Left cardiac atrium (tissue), 4 donors: ENCODE measurements at regions not wholly inside any gene's neighbourhood (a gene's known extent, or its start where the extent isn't known, plus 50 kb on each side); places are given as distances from the start of the nearest gene placed in this dataset.

Source experiments
- ATAC-seq, 2 donors: fragments of 200-7000 bp; cut with Tn5 transposase; one replicate each; pipeline ENCODE4 v1.9.1; 2020; ENCODE audit warnings: mild to moderate bottlenecking in 2 of 2, moderate library complexity in 2 of 2
- DNase-seq: peaks from one replicate; pipeline ENCODE4 v3.0.0-alpha.2; 2020
- intact Hi-C, 2 donors: fragments of 100-400 bp; cut with DNase I; formaldehyde crosslinking; loops; one replicate each; pipeline versions ENCODE4 v1.14.1 to v1.15.1; 2022 to 2023
- donor health status: DM: no; HTN: yes; CAD: no.
- donor health status: DM: no; HTN: yes; CAD: no; lungs with severe emphysema.
- donor health status: DM: yes; HTN: yes; CAD: no.
- donor health status: Dilated cardiomyopathy.

DNA sequence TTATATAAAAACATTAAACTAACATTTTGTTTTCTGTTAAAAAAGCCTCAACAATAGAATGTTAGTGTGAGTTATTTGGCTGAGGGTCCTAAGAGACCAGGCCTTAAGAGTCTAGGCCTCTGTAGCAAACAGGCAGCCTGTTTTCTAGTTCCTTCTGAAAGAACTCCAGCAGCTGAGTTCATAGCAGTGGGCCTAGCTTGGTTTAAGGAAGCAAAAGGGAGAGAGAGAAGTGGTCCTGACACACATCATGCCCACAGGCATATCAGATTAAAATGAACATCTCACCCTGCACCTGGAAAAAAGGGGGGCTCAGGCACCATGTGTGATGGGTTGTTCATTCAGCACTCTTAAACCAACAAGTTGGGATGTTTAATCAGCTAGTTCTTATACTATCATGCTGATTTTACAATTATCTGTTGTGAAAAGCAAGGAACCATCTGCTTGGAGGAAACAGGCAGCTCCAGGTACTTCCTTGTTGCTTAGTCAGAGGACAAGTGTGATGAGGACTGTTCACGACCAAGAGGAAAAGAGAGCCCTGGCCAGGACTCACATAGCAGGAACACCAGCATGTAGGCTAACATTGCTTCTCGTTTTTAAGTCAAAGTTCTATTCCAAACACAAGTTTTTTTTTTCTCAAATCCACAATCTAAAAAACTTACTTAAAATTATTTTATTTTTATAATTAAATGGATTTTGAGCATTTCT is 81.3 kb upstream of the FRY start:
- intact Hi-C loops: no loop called here
- DNase-seq (no peak), ATAC-seq (no peak)

DNA sequence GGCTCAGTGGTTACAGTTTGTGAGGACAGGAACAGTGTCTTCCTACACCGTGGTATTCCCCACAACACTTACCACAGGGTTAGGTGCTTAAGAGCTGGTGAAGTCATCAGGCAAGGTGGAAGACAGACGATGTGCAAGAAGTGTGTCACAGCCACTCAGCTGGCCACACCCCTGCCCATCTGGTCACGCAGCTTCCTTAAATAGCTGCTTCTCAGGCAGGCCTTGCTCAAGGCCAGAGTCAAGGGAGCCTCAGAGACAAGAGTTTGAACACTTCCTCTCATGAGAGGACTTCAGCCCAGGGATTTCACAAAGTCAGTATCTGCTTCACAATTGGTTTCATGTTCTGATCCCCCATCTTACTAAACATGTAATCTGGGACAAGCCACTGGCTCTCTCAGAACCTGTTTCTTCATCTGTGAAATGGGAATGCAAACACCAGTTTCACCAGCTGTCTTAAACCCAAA is 80.3 kb upstream of the FRY start:
- ATAC-seq (peak; percentile 58 to 90), DNase-seq (peak; percentile 69)
- intact Hi-C loops: no loop called here

DNA sequence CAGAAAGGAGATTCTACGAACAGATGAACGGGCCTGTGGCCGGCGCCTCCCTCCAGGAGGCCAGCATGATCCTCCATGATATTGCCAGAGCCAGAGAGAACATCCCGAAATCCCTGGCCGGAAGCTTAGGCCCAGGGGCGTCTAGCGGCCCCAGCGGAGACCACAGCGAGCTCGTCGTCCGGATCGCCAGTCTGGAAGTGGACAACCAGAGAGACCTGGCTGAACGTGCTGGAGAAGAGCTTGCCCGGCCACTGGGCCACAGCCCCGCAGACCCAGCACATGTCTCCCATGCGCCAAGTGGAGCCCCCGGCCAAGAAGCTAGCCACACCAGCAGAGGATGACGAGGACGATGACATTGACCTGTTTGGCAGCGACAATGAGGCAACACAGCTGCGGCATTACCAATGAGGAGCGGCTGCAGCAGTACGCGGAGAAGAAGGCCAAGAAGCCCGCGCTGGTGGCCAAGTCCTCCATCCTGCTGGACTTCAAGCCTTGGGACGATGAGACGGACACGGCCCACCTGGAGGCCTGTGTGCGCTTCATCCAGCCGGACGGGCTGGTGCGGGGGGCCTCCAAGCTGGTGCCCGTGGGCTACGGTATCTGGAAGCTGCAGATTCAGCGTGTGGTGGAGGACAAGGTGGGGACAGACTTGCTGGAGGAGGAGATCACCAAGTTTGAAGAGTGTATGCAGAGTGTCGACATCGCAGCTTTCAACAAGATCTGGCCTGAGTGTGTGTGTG is 78.8 kb upstream of the FRY start:
- no peak for DNase-seq
- intact Hi-C loops: no loop called here
- ATAC-seq: peak in 1 of 2 donors; percentile 45

DNA sequence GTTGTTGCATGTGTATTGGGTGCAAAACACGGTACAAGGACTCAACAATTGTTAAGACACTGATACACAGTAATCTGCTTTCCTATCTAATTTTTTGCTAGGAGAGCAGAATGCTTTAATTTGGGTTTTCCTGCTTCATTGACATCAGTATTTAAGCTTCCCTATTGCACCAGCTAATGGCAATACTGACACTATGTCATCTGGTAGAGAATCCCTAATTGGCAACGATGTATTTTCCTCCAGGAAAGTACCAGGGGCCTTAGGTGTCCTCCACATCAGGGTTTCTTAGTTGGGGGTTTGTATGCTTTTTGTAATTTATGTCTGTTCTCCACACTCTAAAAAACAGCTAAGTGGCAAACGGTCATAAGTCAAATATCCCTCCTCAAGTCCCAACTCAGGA is 76.5 kb upstream of the FRY start:
- DNase-seq (no peak), ATAC-seq (no peak)
- intact Hi-C loops: no loop called here

DNA sequence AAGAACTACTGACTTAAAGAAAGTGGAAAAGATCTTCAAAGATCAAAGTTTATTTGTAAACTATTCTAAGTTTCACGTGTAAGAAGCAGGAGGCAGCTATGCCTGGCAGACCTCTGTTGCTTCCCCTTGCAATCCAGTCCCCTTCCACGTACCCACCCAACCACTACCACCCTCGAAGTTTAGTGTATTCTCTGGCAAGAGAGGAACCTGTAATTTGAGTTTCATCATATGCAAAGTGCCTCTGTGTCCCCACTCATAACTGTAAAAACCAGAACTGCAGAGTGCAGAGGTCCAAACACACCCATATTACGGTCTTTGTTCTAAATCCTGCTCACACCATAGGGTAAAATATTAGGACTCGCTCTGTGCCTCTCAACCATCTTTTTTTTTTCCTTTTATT is 75.8 kb upstream of the FRY start:
- no peak for ATAC-seq
- DNase-seq: no peak

DNA sequence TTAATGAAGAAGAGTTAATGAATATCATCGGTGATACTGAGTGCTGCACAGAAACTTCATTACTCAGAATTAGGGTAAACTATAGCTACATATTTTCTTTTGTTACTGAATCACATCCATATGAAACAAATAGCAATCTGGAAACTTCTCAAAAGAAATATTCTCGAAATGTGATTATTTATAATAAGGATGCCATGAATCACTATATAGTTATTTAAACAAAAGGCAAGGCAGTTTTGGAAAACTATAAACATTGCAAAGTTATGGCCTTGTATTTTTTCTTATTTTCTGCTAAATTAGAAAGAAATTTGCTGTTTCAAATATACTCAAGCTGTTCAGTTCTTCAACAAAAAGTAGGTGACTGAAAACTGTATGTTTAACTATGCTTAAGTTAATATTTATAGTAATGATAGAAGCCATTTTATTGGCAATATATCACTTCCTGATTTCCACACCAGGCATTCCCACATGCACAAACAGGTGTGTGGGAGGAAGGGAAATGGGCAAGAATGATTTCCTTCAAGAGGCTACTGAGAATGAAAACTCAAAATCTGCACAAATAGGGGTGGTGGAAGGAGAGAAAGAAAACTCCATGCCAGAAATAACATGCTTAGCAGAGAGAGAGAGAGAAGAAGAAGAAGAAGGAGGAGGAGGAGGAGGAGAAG is 74.5 kb upstream of the FRY start:
- ATAC-seq (no peak), DNase-seq (no peak)
- intact Hi-C loops: no loop called here

More for the DNA sequence above, 75.8 kb upstream of the FRY start:
- intact Hi-C loops: no loop called here

GRCh38 chr13:31957772-31958171 is 73.8 kb upstream of the FRY start:
- ATAC-seq (no peak), DNase-seq (no peak)
- intact Hi-C loops: no loop called here

DNA sequence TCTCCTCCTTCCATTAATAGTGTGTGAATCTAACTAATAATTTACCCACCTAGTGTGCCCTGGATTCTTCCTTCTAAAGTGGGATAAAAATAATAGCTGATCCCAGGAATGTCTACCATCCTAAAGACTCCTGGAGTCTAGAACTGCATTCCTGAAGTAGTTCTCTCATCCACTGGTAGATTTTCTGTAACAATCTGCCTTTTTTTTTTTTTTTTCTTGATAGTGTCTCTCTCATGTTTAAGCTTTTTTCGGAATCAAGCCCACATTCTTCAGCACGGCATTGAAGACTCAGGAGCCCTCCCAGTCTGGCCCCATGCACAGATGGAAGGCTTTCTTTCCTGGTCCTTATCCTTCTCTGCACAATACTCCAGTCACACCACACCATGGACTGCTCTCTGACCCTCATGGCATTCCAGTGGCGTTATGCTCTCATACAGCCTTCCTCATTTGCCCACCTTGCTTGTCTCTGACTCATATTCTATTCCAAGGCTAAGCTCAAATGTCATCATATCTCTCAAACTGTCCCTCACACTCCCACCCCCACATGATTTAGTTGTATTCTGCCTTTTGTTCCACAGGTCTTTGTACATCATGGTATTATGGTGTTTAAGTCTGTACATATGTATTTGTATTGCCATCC is 68.7 kb upstream of the FRY start:
- DNase-seq (no peak), ATAC-seq (peak in 1 of 2 donors; percentile 82)
- intact Hi-C loops: no loop called here

GRCh38 chr13:31963631-31964030 is 67.9 kb upstream of the FRY start:
- ATAC-seq: no peak
- intact Hi-C loops: no loop called here
- DNase-seq: no peak

- ATAC-seq: no peak
- intact Hi-C loops: no loop called here
- DNase-seq: no peak
Observed at GRCh38 chr13:31964168-31964567, 67.4 kb upstream of the FRY start.

- ATAC-seq (peak; percentile 34 to 52), DNase-seq (no peak)
- intact Hi-C loops: no loop called here
Observed at GRCh38 chr13:31965361-31966066, 66.1 kb upstream of the FRY start.

- no peak for DNase-seq
- intact Hi-C loops: no loop called here
- no peak for ATAC-seq
Observed at GRCh38 chr13:31967155-31967554, 64.4 kb upstream of the FRY start.

DNA sequence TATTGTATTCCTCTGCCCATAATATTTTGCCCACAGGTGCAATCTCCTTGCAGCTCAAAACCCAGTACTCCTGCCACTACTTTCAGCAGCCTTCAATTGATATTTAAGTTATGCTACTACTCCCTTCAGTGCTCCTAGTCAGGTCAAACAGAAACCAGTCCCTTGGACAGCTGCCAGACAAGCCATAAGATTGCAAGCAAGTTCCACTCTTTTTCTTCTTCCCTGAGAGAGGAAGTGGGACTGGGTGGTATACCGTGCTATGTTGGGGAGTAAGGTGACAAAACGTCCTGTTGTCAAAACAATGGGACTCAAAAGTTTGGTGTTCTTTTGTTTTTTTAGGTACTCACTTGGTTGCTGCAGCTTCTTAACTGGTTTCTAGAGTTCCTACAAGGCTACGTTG is 63.1 kb upstream of the FRY start:
- ATAC-seq (no peak), DNase-seq (peak; percentile 43)
- intact Hi-C loops: no loop called here

DNA sequence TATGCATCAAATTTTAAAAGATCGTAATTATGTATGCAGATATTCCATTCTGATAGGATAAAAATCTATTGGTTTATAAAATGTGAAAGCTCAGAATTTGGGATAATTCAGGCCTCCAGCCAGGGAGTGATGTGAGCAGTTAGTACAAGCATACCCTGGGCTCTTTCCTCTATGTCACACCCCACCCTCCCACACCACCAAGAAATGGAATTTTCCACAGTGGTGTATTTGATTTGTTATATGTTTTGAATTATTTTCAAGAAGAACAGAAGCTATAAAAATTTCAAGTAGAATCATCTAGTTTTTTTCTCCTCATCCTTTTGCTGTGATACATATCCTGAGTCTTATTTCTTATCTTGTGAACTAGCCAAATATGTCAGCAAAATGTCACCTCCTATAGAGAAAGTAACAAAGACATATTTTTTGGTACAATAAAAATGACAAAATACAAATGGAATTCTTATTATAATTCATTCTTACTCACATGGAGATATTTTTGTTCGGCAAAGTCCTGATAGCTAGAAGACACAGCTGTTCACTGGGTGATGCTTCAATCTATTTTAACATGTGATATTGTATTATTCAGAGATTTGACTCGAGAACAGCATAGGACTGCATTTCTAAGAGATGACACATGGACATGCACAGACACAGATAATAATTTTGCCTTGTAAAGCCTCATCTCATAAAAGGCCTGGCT is 61.2 kb upstream of the FRY start:
- ATAC-seq: peak in 1 of 2 donors; percentile 55
- intact Hi-C loops: no loop called here
- no peak for DNase-seq

- peak in 1 of 2 donors; percentile 80 for ATAC-seq
- no peak for DNase-seq
- intact Hi-C loops: no loop called here
Observed at GRCh38 chr13:31972453-31972852, 59.1 kb upstream of the FRY start.

GRCh38 chr13:31978021-31978420 is 53.6 kb upstream of the FRY start:
- DNase-seq: no peak

DNA sequence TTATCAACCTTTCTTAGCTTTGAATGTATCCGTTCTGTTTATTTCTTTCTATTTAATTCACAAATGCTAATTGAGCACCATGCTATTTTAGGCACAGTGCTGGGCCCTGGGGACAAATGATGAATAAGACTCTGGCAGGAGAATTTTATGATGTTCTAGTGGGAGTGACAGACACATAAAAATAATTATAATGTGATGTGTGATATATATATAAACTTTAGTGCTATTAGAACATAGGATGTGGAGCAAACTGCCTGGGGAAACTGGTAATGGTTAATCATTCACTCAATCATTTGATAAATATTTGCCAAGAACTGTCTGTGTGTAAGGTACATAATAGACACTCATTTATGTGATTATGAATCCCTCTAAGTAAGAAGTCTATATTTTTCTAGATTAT is 50.7 kb upstream of the FRY start:
- intact Hi-C loops: no loop called here
- no peak for ATAC-seq
- DNase-seq: no peak

More at GRCh38 chr13:31978021-31978420, 53.6 kb upstream of the FRY start:
- no peak for ATAC-seq
- intact Hi-C loops: no loop called here
